Peyer's patch (tissue), 4 donors: ENCODE measurements at regions not wholly inside any gene's neighbourhood (a gene's known extent, or its start where the extent isn't known, plus 50 kb on each side); places are given as distances from the start of the nearest gene placed in this dataset.

Experiments used
- DNase-seq, 3 donors: peaks; one replicate each; pipeline ENCODE4 v3.0.0-alpha.2; 2017 to 2019
- H3K27ac ChIP-seq, 4 donors: fragments of 200-600 bp; sonication (generic); one replicate each; pipeline ENCODE4 v1.5.1; 2016 to 2019
- H3K27me3 ChIP-seq, 2 donors: fragments of 200-600 bp; sonication (generic); one replicate each; pipeline ENCODE4 v1.5.1; 2019
- H3K36me3 ChIP-seq, 3 donors: fragments of 200-600 bp; sonication (generic); one replicate each; pipeline ENCODE4 v1.5.1; 2016 to 2019
- H3K4me1 ChIP-seq, 4 donors: fragments of 200-600 bp; sonication (generic); one replicate each; pipeline ENCODE4 v1.5.1; 2016 to 2019
- H3K4me3 ChIP-seq, 4 donors: fragments of 200-600 bp; sonication (generic); 1 replicate in 3 of 4; 2 replicates in 1 of 4; pipeline ENCODE4 v1.5.1; 2016 to 2019; ENCODE audit warnings: mild to moderate bottlenecking in 1 of 4
- H3K9me3 ChIP-seq, 4 donors: fragments of 200-600 bp; sonication (generic); one replicate each; pipeline ENCODE4 v1.5.1; 2016 to 2019; ENCODE audit warnings: mild to moderate bottlenecking in 1 of 4
- CTCF ChIP-seq, 6 experiments: fragments of 450-650 bp in 4 of 6; fragments of 200-600 bp in 2 of 6; sonication (generic) in 1 of 6; IDR thresholded peaks; one replicate each; pipeline ENCODE4 v1.5.1; 2017 to 2019; ENCODE audit warnings: antibody characterized with exemption in 6 of 6, mild to moderate bottlenecking in 3 of 6, moderate library complexity in 1 of 6
- POLR2A ChIP-seq, 2 donors: fragments of 450-650 bp; IDR thresholded peaks; one replicate each; pipeline ENCODE4 v1.5.1; 2017; ENCODE audit warnings: antibody characterized with exemption in 2 of 2, mild to moderate bottlenecking in 2 of 2, moderate library complexity in 2 of 2

GRCh38 chr19:5257155-5258045 is 83.2 kb downstream of the PTPRS start:
- Histone ChIP-seq H3K4me1 (no peaks in the 10 kb centered on the region), H3K36me3 (peaks cover 0 to 13% (median 0%) of the 10 kb centered on the region in 3 donors)

GRCh38 chr19:5255602-5256231 is 84.9 kb downstream of the PTPRS start:
- Histone ChIP-seq H3K4me1 (no peaks in the 10 kb centered on the region), H3K27me3 (no peaks in the 10 kb centered on the region), H3K36me3 (peaks cover 0 to 13% (median 0%) of the 10 kb centered on the region in 3 donors), H3K4me3 (no peak overlapping the region), H3K27ac (no peak overlapping the region), H3K9me3 (peaks cover 0 to 16% (median 4%) of the 10 kb centered on the region in 4 donors)
- DNase-seq, result no peak
- TF ChIP-seq POLR2A (IDR thresholded peaks at IDR 0.05) (no peak), CTCF (IDR thresholded peaks at IDR 0.05) (no peak)

More at GRCh38 chr19:5257155-5258045, 83.2 kb downstream of the PTPRS start:
- TF ChIP-seq CTCF (IDR thresholded peaks at IDR 0.05) (no peak), POLR2A (IDR thresholded peaks at IDR 0.05) (no peak)
- H3K27ac ChIP-seq, result no peak overlapping the region
- peaks cover 0 to 16% (median 4%) of the 10 kb centered on the region in 4 donors for H3K9me3 ChIP-seq
- H3K27me3 ChIP-seq, result no peaks in the 10 kb centered on the region
- DNase-seq, result no peak
- no peak overlapping the region for H3K4me3 ChIP-seq

GRCh38 chr19:5254944-5255343 is 85.7 kb downstream of the PTPRS start:
- no peak for TF ChIP-seq POLR2A (IDR thresholded peaks at IDR 0.05)
- TF ChIP-seq CTCF (IDR thresholded peaks at IDR 0.05), result no peak
- Histone ChIP-seq H3K36me3 (peaks cover 0 to 13% (median 0%) of the 10 kb centered on the region in 3 donors), H3K4me1 (no peaks in the 10 kb centered on the region), H3K4me3 (no peak overlapping the region), H3K27me3 (no peaks in the 10 kb centered on the region), H3K9me3 (peaks cover 0 to 16% (median 4%) of the 10 kb centered on the region in 4 donors), H3K27ac (no peak overlapping the region)
- DNase-seq, result no peak

GRCh38 chr19:5254543-5254942 is 86.1 kb downstream of the PTPRS start:
- peaks cover 0 to 16% (median 4%) of the 10 kb centered on the region in 4 donors for H3K9me3 ChIP-seq
- H3K4me3 ChIP-seq, result no peak overlapping the region
- TF ChIP-seq POLR2A (IDR thresholded peaks at IDR 0.05), result no peak
- TF ChIP-seq CTCF (IDR thresholded peaks at IDR 0.05), result no peak
- H3K27ac ChIP-seq, result no peak overlapping the region
- peaks cover 0 to 13% (median 0%) of the 10 kb centered on the region in 3 donors for H3K36me3 ChIP-seq
- no peaks in the 10 kb centered on the region for H3K27me3 ChIP-seq
- DNase-seq, result no peak
- no peaks in the 10 kb centered on the region for H3K4me1 ChIP-seq

- Histone ChIP-seq H3K4me3 (no peak overlapping the region), H3K27me3 (no peaks in the 10 kb centered on the region), H3K4me1 (no peaks in the 10 kb centered on the region), H3K27ac (no peak overlapping the region), H3K9me3 (peaks cover 0 to 16% (median 4%) of the 10 kb centered on the region in 4 donors), H3K36me3 (peaks cover 0 to 16% (median 0%) of the 10 kb centered on the region in 3 donors)
- no peak for TF ChIP-seq POLR2A (IDR thresholded peaks at IDR 0.05)
- no peak for TF ChIP-seq CTCF (IDR thresholded peaks at IDR 0.05)
- DNase-seq, result no peak
These were observed 87.1 kb downstream of the PTPRS start for GRCh38 chr19:5253406-5254110.
